ENCODE measurements at regions not wholly inside any gene's neighbourhood (a gene's known extent, or its start where the extent isn't known, plus 50 kb on each side); places are given as distances from the start of the nearest gene placed in this dataset.

DNA sequence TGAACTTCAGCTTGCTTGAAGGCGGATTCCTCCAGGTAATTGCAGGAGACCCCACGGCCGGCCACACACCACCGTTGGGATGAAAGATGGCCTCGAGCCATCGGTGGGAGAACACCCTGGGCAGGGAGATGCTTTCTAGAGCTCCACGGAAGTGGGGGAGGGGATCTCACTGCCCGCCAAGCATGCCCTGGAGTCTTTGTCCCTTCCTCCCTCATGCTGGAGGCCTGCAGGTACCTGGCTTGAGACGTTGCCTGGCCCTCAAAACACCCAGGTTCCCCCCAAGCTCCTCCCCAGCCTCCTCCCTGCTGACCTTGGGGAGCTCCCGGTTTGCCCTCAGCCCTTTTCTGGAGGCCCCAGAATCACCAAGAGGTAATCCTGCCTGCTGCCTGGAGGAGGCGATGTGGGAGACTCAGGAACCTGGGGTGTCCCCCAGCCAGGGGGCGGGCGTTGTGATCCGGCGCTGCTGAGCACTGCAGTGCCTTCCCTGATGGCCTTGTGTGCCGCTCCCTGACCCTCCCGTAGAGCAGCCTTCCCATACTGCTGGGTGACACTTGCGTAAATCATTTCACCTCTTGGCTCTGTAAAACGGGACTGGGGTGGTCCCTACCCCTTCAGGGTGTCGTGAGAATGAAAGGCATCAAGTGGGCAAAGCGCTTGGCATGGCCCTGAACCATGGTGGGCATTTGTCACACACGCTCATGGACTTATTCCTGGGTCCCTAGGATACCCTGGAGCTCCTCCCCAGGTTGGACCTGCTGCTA lies 91.4 kb downstream of the CEBPB start:
- in situ Hi-C loops (cut with HindIII; ENCODE audit: low sequenced_read_pairs): no loop called here
- TF ChIP-seq, protein P1, sequence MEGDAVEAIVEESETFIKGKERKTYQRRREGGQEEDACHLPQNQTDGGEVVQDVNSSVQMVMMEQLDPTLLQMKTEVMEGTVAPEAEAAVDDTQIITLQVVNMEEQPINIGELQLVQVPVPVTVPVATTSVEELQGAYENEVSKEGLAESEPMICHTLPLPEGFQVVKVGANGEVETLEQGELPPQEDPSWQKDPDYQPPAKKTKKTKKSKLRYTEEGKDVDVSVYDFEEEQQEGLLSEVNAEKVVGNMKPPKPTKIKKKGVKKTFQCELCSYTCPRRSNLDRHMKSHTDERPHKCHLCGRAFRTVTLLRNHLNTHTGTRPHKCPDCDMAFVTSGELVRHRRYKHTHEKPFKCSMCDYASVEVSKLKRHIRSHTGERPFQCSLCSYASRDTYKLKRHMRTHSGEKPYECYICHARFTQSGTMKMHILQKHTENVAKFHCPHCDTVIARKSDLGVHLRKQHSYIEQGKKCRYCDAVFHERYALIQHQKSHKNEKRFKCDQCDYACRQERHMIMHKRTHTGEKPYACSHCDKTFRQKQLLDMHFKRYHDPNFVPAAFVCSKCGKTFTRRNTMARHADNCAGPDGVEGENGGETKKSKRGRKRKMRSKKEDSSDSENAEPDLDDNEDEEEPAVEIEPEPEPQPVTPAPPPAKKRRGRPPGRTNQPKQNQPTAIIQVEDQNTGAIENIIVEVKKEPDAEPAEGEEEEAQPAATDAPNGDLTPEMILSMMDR (IDR thresholded peaks at IDR 0.05; ENCODE audit: low read depth, low read length): no peak
- DNase-seq (ENCODE audit: low read depth, low spot score): no peak
- no peak overlapping the region for H3K4me3 ChIP-seq (ENCODE audit: low read depth, low read length)

DNA sequence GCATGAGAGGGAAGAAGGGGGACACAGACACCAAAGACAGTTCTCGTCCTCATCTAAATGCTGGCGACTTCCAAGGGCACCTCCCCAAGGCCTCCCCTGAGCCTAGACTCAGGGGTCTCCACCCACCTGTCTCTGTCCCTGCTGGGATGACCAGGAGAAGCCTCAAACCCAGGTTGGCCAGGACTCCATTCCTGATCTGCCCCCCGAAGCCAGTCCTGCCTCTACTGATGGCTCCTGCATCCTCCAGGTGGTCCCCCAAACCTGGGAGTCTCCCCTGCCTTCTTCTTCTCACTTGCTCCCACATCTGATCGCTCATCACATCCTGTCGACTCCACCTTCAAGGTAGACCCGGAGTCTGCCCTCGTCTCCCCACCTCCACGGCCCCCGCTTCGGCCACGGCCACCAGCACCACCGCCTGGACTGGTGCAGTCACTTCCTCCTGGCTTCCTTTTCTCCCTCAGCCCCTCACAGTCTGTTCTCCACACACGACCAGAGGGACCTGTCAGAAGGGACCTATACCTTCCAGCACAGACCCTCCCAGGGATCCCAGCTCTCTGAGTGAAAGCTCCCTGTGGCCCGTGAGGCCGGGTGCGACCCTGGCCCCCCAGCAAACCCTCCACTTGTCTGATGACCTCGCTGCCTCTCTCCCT lies 92.1 kb downstream of the CEBPB start:
- TF ChIP-seq, protein P1 (IDR thresholded peaks at IDR 0.05; ENCODE audit: low read depth, low read length): no peak
- DNase-seq (ENCODE audit: low read depth, low spot score): no peak
- H3K4me3 ChIP-seq (ENCODE audit: low read depth, low read length): no peak overlapping the region
- in situ Hi-C loops (cut with HindIII; ENCODE audit: low sequenced_read_pairs): no loop called here

DNA sequence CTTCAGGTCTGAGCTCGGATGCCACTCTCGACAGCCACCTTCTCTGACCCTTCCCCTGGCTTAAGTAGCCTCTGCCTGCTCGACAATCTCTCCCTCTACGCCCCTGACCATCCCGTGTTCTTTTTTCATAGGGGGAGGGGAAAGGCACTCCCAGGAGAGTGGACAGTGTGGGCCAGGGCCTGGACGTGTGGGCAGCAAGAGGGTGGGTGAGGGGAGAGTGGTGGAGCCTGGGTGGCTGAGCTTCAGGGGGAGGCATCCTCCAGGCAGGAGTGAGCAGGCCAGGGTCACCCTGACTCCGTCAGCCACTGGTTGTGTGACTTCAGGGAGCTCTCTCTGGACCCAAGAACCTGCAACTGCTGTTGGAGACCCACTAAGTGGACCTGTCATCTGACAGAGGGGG lies 92.7 kb downstream of the CEBPB start:
- in situ Hi-C loops (cut with HindIII; ENCODE audit: low sequenced_read_pairs): no loop called here

DNA sequence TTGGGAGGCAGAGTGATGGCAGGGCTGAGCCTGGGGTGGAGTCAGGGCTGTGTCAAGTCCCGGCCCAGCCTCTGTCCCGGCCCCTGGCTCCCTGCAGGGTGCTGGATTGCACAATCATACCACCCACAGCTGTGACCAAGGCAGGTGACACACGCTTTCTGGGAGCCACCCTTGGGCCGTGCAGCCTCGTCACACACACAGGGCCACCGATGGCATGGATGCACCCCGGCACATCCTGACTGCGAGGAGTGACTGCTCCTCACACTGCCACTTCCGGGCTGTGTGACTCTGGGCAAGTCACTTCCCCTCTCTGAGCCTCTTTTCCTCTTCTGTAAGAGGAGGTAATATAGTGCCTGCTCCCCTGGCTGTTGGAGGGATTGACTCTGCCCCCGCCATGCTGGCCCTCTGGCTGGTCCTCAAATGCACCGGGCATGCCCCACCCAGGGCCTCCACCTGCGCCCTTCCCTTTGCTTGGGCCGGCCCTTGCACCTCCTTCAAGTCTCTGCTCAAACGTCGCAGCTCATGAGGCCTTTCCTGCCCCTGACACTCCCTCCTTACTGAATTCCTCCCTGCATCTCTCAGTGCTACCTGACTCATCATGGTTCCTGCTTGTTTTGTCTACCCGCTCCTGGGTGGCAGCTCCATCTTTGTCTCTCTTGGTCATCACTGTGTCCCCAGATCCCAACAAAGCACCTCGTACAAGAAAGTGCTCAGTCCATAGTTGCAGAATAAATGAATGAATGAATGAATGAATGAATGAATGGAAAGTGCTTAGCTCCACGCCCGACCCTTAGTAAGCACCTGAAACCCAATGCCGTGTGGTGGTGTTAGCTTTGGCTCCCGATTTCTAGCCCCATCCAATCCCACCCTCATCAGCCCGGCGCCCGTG lies 93.5 kb downstream of the CEBPB start:
- H3K4me3 ChIP-seq (ENCODE audit: low read depth, low read length): no peak overlapping the region
- TF ChIP-seq, protein P1 (IDR thresholded peaks at IDR 0.05; ENCODE audit: low read depth, low read length): no peak
- DNase-seq (ENCODE audit: low read depth, low spot score): peak; percentile 43
- in situ Hi-C loops (cut with HindIII; ENCODE audit: low sequenced_read_pairs): no loop called here

More for the DNA sequence above, 92.7 kb downstream of the CEBPB start:
- DNase-seq (ENCODE audit: low read depth, low spot score): no peak
- H3K4me3 ChIP-seq (ENCODE audit: low read depth, low read length): no peak overlapping the region
- TF ChIP-seq, protein P1 (IDR thresholded peaks at IDR 0.05; ENCODE audit: low read depth, low read length): no peak

DNA sequence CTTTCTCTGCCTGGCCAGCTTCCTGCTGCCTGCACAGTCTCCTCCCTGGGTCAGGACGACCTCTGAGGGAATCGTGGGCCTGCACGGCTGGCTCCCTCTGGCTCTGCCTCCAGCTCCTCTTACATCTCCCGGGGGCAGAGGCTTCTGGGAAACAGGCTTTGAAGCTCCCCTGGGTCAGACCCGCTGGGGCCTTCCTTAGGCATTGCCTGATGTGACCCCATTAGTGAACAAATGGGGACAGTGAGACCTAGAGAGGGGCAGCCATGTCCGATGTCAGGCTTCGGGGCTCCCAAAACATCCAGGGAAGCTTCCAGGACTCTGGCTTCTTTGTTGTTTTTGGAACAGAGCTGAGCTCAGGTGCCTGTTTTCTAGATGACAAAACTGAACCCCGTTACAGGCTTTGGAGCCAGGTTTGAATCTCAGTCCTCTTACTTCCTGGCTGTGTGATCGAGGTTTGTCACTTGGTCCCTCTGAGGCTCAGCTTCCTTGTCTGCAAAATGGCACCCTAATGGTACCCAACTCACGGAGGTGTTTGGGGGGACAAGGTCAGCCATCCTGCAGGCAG lies 94.3 kb downstream of the CEBPB start:
- no peak overlapping the region for H3K4me3 ChIP-seq (ENCODE audit: low read depth, low read length)
- in situ Hi-C loops (cut with HindIII; ENCODE audit: low sequenced_read_pairs): no loop called here
- TF ChIP-seq, protein P1 (IDR thresholded peaks at IDR 0.05; ENCODE audit: low read depth, low read length): no peak
- peak; percentile 35 for DNase-seq (ENCODE audit: low read depth, low spot score)

All from astrocyte of the spinal cord (primary cell).